Lung (tissue), 11 donors: ENCODE measurements at regions not wholly inside any gene's neighbourhood (a gene's known extent, or its start where the extent isn't known, plus 50 kb on each side); places are given as distances from the start of the nearest gene placed in this dataset.
"Not testable (repeated sequence)": the region's sequence is repeated elsewhere in the genome, so short reads cannot be mapped to it uniquely, and the experiment has no call there.

Experiments used
- ATAC-seq: fragments of 200-7000 bp; cut with Tn5 transposase; one replicate; pipeline ENCODE4 v1.9.1; 2020; ENCODE audit warnings: moderate number of reproducible peaks; ENCODE audit not compliant: insufficient read depth, low FRiP score
- DNase-seq, 3 donors: peaks; one replicate each; pipeline ENCODE4 v3.0.0-alpha.2; 2013 to 2017
- H3K27ac ChIP-seq, 2 donors: one replicate each; pipeline ENCODE4 v1.5.1; 2013; ENCODE audit warnings: mild to moderate bottlenecking in 2 of 2, moderate library complexity in 2 of 2, control low read depth in 1 of 2, inconsistent platforms in 1 of 2, low read depth in 1 of 2, low read length in 1 of 2
- H3K27me3 ChIP-seq, 3 donors: one replicate each; pipeline ENCODE4 v1.5.1; 2013; ENCODE audit warnings: low read length in 2 of 3; ENCODE audit not compliant: control insufficient read depth in 3 of 3, insufficient read depth in 3 of 3
- H3K36me3 ChIP-seq, 4 donors: one replicate each; pipeline ENCODE4 v1.5.1; 2013; ENCODE audit warnings: low read length in 4 of 4, mild to moderate bottlenecking in 1 of 4, moderate library complexity in 1 of 4; ENCODE audit not compliant: control insufficient read depth in 4 of 4, insufficient read depth in 4 of 4
- H3K4me1 ChIP-seq, 5 donors: one replicate each; pipeline ENCODE4 v1.5.1; 2013; ENCODE audit warnings: low read length in 5 of 5, mild to moderate bottlenecking in 2 of 5, moderate library complexity in 1 of 5; ENCODE audit not compliant: control insufficient read depth in 5 of 5, insufficient read depth in 5 of 5
- H3K4me3 ChIP-seq: one replicate; pipeline ENCODE4 v1.5.1; 2013; ENCODE audit warnings: mild to moderate bottlenecking, control low read depth, moderate library complexity
- H3K9ac ChIP-seq, 2 donors: one replicate each; pipeline ENCODE4 v1.5.1; 2013; ENCODE audit warnings: low read length in 2 of 2, control low read depth in 1 of 2; ENCODE audit not compliant: insufficient read depth in 1 of 2
- H3K9me3 ChIP-seq, 4 donors: one replicate each; pipeline ENCODE4 v1.5.1; 2013; ENCODE audit warnings: low read length in 3 of 4, mild to moderate bottlenecking in 1 of 4, moderate library complexity in 1 of 4; ENCODE audit not compliant: control insufficient read depth in 4 of 4, insufficient read depth in 3 of 4
- CTCF ChIP-seq: IDR thresholded peaks from 2 replicates; pipeline ENCODE4 v1.5.1; 2012; ENCODE audit warnings: mild to moderate bottlenecking; ENCODE audit errors: control extremely low read depth, extremely low read depth
- WGBS, 2 donors: extraction: QIAGEN DNeasy Blood & Tissue Kit; methylation state at CpG; one replicate each; pipeline ENCODE4 v1.1.7; 2013; 5-methylcytosine and 5-hydroxymethylcytosine counted together
- donor health status: control.
- donor health status: control.
- donor health status: Bipolar disorder and iron deficiency.
- donor health status: healthy.
- donor health status: DM: yes; HTN: yes; CAD: no.

GRCh38 chr1:172793823-172794222, 134.9 kb downstream of the FASLG start:
- Histone ChIP-seq H3K4me1 (no peaks in the 10 kb centered on the region), H3K27ac (no peak overlapping the region), H3K36me3 (no peaks in the 10 kb centered on the region), H3K9ac (no peak overlapping the region), H3K27me3 (no peaks in the 10 kb centered on the region), H3K4me3 (no peak overlapping the region), H3K9me3 (no peaks in the 10 kb centered on the region)
- no peak for ATAC-seq
- TF ChIP-seq CTCF, result no peak
- WGBS, 2 donors, result 93 to 97% methylated on average over 3 of the region's 3 CpGs
- DNase-seq, result no peak

- Histone ChIP-seq H3K36me3 (no peaks in the 10 kb centered on the region), H3K27me3 (no peaks in the 10 kb centered on the region), H3K4me1 (no peaks in the 10 kb centered on the region), H3K9ac (no peak overlapping the region), H3K4me3 (no peak overlapping the region), H3K27ac (no peak overlapping the region), H3K9me3 (no peaks in the 10 kb centered on the region)
- DNase-seq (no peak), ATAC-seq (no peak)
- WGBS, 2 donors, result 92 to 95% methylated on average over 4 of the region's 4 CpGs
- no peak for TF ChIP-seq CTCF
These were observed 136.8 kb downstream of the FASLG start for GRCh38 chr1:172795741-172796140.

GRCh38 chr1:172799804-172800203, 140.9 kb downstream of the FASLG start:
- not testable (repeated sequence) for ATAC-seq, DNase-seq, H3K36me3 ChIP-seq, H3K4me1 ChIP-seq, H3K27ac ChIP-seq, H3K27me3 ChIP-seq, H3K9me3 ChIP-seq, H3K4me3 ChIP-seq, H3K9ac ChIP-seq
- WGBS, 2 donors, result 61 to 89% methylated on average over 9 of the region's 9 CpGs

- Histone ChIP-seq H3K4me3 (no peak overlapping the region), H3K27me3 (no peaks in the 10 kb centered on the region), H3K9ac (no peak overlapping the region), H3K27ac (no peak overlapping the region), H3K9me3 (no peaks in the 10 kb centered on the region), H3K36me3 (no peaks in the 10 kb centered on the region), H3K4me1 (no peaks in the 10 kb centered on the region)
- 32 to 54% methylated on average over 1 of the region's 1 CpG for WGBS, 2 donors
- DNase-seq (no peak), ATAC-seq (no peak)
- TF ChIP-seq CTCF, result no peak
These were observed 142.9 kb downstream of the FASLG start for GRCh38 chr1:172801771-172802322.
